ENCODE measurements at regions not wholly inside any gene's neighbourhood (a gene's known extent, or its start where the extent isn't known, plus 50 kb on each side); places are given as distances from the start of the nearest gene placed in this dataset.

- no peak for TF ChIP-seq ZNF274 (IDR thresholded peaks at IDR 0.05; ENCODE audit: low read depth, low read length)
- TF ChIP-seq YY1 (IDR thresholded peaks at IDR 0.05; ENCODE audit: insufficient read depth, insufficient read length) = no peak
These were observed 262.2 kb upstream of the KLHL29 start for GRCh38 chr2:23122681-23123215.
